ENCODE measurements at regions not wholly inside any gene's neighbourhood (a gene's known extent, or its start where the extent isn't known, plus 50 kb on each side); places are given as distances from the start of the nearest gene placed in this dataset.

- Mint-ChIP-seq H3K27ac (no peak overlapping the region), H3K4me1 (no peaks in the 10 kb centered on the region), H3K27me3 (ENCODE audit: low read depth, poor library complexity) (peaks cover 3% of the 10 kb centered on the region), H3K4me3 (no peak overlapping the region), H3K36me3 (ENCODE audit: low read depth) (no peaks in the 10 kb centered on the region), H3K9me3 (peaks cover 13% of the 10 kb centered on the region)
- no peak for DNase-seq
- no peak for TF ChIP-seq CTCF (IDR thresholded peaks at IDR 0.05)
Measured at GRCh38 chrX:67288156-67288555, 255.7 kb upstream of the AR start.

DNA sequence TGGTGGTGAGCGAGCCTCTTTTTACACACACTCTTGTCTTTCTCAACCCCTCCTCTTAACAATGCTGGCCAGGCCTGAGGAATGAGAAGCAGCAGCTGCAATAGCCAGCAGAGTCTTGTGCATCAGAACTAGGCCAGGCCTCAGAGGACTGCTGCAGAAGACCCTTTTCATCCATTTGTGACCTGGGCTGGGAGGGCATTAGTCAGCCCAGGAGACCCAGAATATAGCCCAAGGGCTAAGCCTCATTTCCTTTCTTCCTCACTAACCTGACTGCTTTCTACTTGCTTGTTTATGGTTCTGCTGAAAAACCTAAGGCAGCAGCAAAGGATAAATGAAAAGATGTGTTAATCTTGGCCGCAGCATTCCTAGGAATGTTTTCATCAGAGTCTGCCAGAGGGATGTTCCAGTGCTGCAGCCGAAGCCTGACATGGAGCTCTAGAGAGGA, 254.7 kb upstream of the AR start:
- TF ChIP-seq CTCF (IDR thresholded peaks at IDR 0.05), result no peak
- Mint-ChIP-seq H3K27ac (peak overlapping the region; percentile 43), H3K4me3 (no peak overlapping the region), H3K27me3 (ENCODE audit: low read depth, poor library complexity) (peaks cover 3% of the 10 kb centered on the region), H3K36me3 (ENCODE audit: low read depth) (no peaks in the 10 kb centered on the region), H3K9me3 (peaks cover 8% of the 10 kb centered on the region), H3K4me1 (no peaks in the 10 kb centered on the region)
- no peak for DNase-seq

DNA sequence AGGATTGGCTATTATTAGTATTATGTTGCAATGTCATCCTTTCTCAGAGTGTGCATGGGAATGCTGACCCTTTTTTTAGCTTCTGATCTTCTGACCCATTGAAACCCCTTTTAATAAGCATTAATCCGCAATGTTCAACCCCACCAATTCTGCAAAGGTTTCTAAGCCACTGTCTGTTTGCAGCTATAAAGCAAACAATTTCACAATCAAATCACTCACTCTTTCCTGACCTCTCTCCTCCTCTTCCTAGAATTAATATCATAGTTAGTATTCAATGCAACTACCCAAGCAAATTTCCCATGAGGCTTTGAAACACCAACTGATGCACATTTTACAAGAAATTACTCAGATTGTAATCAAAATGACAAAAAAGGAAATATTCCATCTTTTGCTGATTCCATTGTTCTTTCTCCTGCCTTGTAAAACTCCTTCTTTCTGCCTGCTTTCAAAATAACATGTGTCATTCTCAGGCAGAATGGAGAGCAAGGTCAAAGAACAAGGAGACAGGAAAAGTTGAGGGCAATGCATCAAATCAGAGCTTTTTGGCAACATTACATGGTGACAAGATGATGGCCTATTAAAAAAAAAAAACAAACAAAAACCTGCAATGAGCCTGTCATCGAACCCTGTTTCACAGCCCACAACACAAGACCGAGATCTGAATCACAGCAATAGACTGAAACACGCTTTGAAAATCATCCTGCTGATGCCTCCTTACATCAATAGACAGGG, 253.2 kb upstream of the AR start:
- Mint-ChIP-seq H3K4me1 (no peaks in the 10 kb centered on the region), H3K9me3 (peaks cover 8% of the 10 kb centered on the region), H3K27ac (no peak overlapping the region), H3K36me3 (ENCODE audit: low read depth) (no peaks in the 10 kb centered on the region), H3K27me3 (ENCODE audit: low read depth, poor library complexity) (peaks cover 3% of the 10 kb centered on the region), H3K4me3 (no peak overlapping the region)
- no peak for DNase-seq
- no peak for TF ChIP-seq CTCF (IDR thresholded peaks at IDR 0.05)

GRCh38 chrX:67295924-67296323, 247.9 kb upstream of the AR start:
- H3K9me3 Mint-ChIP-seq, result peaks cover 30% of the 10 kb centered on the region
- no peak overlapping the region for H3K27ac Mint-ChIP-seq
- DNase-seq, result no peak
- no peak for TF ChIP-seq CTCF (IDR thresholded peaks at IDR 0.05)
- no peaks in the 10 kb centered on the region for H3K4me1 Mint-ChIP-seq
- no peak overlapping the region for H3K4me3 Mint-ChIP-seq
- H3K27me3 Mint-ChIP-seq (ENCODE audit: low read depth, poor library complexity), result no peaks in the 10 kb centered on the region
- no peaks in the 10 kb centered on the region for H3K36me3 Mint-ChIP-seq (ENCODE audit: low read depth)

DNA sequence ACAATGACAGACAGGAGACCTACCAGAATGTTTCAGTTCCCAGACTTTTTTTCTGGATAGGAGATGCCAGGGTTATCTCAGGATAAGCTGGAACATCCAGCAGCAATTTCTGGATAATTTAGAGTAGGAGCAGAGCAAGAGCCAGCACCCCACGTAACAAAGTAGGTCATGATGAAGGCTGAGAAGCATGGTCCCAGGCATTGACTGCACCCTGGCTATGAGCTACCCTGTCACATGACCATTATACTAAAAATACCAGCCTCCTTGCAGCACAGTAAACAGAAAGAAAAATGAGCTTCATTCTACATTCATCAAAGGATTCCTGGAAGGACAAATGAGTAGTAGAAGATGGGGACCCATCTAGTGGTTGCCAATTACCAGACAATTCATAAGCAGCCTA, 247.4 kb upstream of the AR start:
- no peaks in the 10 kb centered on the region for H3K27me3 Mint-ChIP-seq (ENCODE audit: low read depth, poor library complexity)
- H3K36me3 Mint-ChIP-seq (ENCODE audit: low read depth), result no peaks in the 10 kb centered on the region
- TF ChIP-seq CTCF (IDR thresholded peaks at IDR 0.05), result no peak
- H3K4me1 Mint-ChIP-seq, result no peaks in the 10 kb centered on the region
- peaks cover 29% of the 10 kb centered on the region for H3K9me3 Mint-ChIP-seq
- no peak overlapping the region for H3K4me3 Mint-ChIP-seq
- no peak overlapping the region for H3K27ac Mint-ChIP-seq
- no peak for DNase-seq

DNA sequence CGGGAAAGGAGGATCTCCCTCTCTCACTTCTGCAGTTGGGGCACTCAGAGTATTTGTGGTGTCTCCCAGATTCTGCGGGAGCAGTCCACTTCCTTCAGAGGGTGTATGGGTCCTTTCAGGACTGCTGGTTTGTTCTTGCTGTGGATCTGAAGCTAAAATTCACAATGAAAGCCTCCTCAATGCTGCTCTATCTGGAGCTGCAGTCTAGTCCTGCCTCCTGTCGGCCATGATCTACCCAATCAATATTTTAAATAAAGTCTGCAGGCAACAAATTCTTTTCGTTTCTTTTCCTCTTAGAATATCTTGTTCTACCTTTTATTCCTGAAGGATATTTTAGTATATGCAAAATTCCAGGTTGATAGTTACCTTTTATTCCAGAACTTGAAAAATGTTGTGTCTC, 226.1 kb upstream of the AR start:
- no peak for DNase-seq
- Mint-ChIP-seq H3K36me3 (ENCODE audit: low read depth) (no peaks in the 10 kb centered on the region), H3K27me3 (ENCODE audit: low read depth, poor library complexity) (peaks cover 4% of the 10 kb centered on the region), H3K4me1 (no peaks in the 10 kb centered on the region), H3K4me3 (no peak overlapping the region), H3K9me3 (peaks cover 59% of the 10 kb centered on the region), H3K27ac (no peak overlapping the region)
- TF ChIP-seq CTCF (IDR thresholded peaks at IDR 0.05), result no peak
